HL-60 (cell line): ENCODE measurements at regions not wholly inside any gene's neighbourhood (a gene's known extent, or its start where the extent isn't known, plus 50 kb on each side); places are given as distances from the start of the nearest gene placed in this dataset.

Experiments
- DNase-seq, 2 experiments: peaks; one replicate each; pipeline ENCODE4 v3.0.0-alpha.2; 2010 to 2020; ENCODE audit warnings: low read depth in 1 of 2, low spot score in 1 of 2
- H3K27ac ChIP-seq: fragments of 250-450 bp; sonication (Bioruptor Pico); replicated peaks from 2 replicates; pipeline ENCODE4 v1.5.1; 2020; ENCODE audit warnings: mild to moderate bottlenecking, moderate library complexity
- H3K27me3 ChIP-seq: fragments of 250-450 bp; sonication (Bioruptor Pico); 2 replicates; pipeline ENCODE4 v1.5.1; 2021; ENCODE audit warnings: mild to moderate bottlenecking, moderate library complexity; ENCODE audit not compliant: insufficient read depth, poor library complexity, severe bottlenecking
- H3K4me3 ChIP-seq: replicated peaks from 2 replicates; pipeline ENCODE4 v1.5.1; 2011; ENCODE audit warnings: mild to moderate bottlenecking, control low read depth, low read length; ENCODE audit not compliant: insufficient read depth
- CTCF ChIP-seq: IDR thresholded peaks from one replicate; pipeline ENCODE4 v1.5.1; 2011; ENCODE audit warnings: low read length, control low read depth, inconsistent platforms; ENCODE audit not compliant: insufficient read depth
- GABPA ChIP-seq: IDR thresholded peaks from 2 replicates; pipeline ENCODE4 v1.6.1; 2012; ENCODE audit warnings: low read depth
- POLR2AphosphoS5 ChIP-seq: IDR thresholded peaks from 2 replicates; pipeline ENCODE4 v1.6.1; 2012; ENCODE audit warnings: low read depth
- REST ChIP-seq: IDR thresholded peaks from 2 replicates; pipeline ENCODE4 v1.6.1; 2012; ENCODE audit warnings: low read depth; ENCODE audit not compliant: insufficient replicate concordance
- SPI1 ChIP-seq: IDR thresholded peaks from 2 replicates; pipeline ENCODE4 v1.6.1; 2012; ENCODE audit warnings: low read depth, mild to moderate bottlenecking, borderline replicate concordance

GRCh38 chr10:35835545-35835944, 193.4 kb upstream of the FZD8 start:
- Histone ChIP-seq H3K4me3 (no peak overlapping the region), H3K27me3 (no peaks in the 10 kb centered on the region), H3K27ac (no peak overlapping the region)
- DNase-seq, result no peak
- TF ChIP-seq GABPA, result no peak
- TF ChIP-seq CTCF, result no peak
- no peak for TF ChIP-seq POLR2AphosphoS5
- no peak for TF ChIP-seq REST

GRCh38 chr10:35834877-35835494, 192.9 kb upstream of the FZD8 start:
- H3K27me3 ChIP-seq, result no peaks in the 10 kb centered on the region
- TF ChIP-seq GABPA (no peak), REST (no peak), SPI1 (no peak), CTCF (no peak), POLR2AphosphoS5 (no peak)
- H3K4me3 ChIP-seq, result no peak overlapping the region
- no peak overlapping the region for H3K27ac ChIP-seq
- DNase-seq, result no peak

GRCh38 chr10:35827783-35828182, 185.7 kb upstream of the FZD8 start:
- no peaks in the 10 kb centered on the region for H3K27me3 ChIP-seq
- no peak overlapping the region for H3K27ac ChIP-seq
- TF ChIP-seq GABPA, result no peak
- no peak for TF ChIP-seq POLR2AphosphoS5
- TF ChIP-seq REST, result no peak
- no peak for TF ChIP-seq CTCF
- no peak for TF ChIP-seq SPI1
- DNase-seq, result no peak
- H3K4me3 ChIP-seq, result no peak overlapping the region
